GM13976 (cell line): ENCODE measurements at regions not wholly inside any gene's neighbourhood (a gene's known extent, or its start where the extent isn't known, plus 50 kb on each side); places are given as distances from the start of the nearest gene placed in this dataset.

ENCODE experiments used
- DNase-seq: peaks from one replicate; pipeline ENCODE4 v3.0.0; 2012; ENCODE audit warnings: low spot score
- in situ Hi-C: fragments of 300-500 bp; cut with MboI; formaldehyde crosslinking; loops from one replicate; pipeline ENCODE4 v1.12.0; 2022; ENCODE audit warnings: low sequenced_read_pairs, mixed read lengths, inconsistent platforms; ENCODE audit not compliant: unreplicated experiment
- TF ChIP-seq, protein P1 (sequence below): IDR thresholded peaks from 2 replicates; pipeline ENCODE4 v1.5.1; 2012; ENCODE audit warnings: borderline replicate concordance, mild to moderate bottlenecking; ENCODE audit not compliant: insufficient read depth; ENCODE audit errors: extremely low read depth, missing control alignments, control extremely low read depth

DNA sequence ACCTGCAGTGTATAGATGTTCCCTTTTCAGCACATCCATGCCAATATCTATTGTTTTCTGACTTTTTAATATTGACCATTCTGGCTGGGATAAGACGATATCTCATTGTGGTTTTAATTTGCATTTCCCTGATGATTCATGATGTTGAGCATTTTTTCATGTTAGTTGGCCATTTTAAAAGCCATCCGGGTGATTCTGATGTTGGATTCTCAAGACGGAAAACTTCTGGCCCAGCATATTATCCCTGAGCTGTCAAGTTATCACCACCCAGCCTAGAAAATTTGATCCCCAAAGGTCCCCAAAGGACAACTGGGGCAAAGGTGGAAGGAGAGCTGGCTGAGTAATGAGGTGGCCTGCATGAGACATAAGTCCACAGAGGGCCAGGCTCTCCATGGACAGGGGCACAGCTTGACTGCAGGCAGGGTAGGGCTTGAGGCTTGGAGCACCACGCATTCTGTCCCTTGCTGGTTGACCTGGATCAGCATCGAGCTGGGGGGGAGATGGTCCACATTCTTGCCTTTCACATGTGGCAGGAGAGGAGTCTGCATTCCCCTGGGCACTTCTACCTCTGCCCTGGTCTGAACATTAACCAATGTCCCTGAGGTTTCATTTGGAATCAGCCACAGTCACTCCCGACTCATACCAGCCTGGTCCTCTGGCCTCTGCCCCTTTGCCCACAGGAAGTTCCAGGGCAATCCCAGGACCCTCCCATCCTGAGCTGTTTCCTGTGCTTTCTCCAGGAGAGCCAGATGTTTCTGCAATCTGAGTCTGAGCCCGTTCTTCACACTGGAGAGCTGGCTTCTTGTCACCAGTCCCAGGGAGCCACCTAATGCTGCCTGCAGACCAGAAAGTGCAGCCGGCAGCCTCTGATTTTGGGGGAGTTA is 69.2 kb downstream of the ISG20 start:
- TF ChIP-seq, protein P1, sequence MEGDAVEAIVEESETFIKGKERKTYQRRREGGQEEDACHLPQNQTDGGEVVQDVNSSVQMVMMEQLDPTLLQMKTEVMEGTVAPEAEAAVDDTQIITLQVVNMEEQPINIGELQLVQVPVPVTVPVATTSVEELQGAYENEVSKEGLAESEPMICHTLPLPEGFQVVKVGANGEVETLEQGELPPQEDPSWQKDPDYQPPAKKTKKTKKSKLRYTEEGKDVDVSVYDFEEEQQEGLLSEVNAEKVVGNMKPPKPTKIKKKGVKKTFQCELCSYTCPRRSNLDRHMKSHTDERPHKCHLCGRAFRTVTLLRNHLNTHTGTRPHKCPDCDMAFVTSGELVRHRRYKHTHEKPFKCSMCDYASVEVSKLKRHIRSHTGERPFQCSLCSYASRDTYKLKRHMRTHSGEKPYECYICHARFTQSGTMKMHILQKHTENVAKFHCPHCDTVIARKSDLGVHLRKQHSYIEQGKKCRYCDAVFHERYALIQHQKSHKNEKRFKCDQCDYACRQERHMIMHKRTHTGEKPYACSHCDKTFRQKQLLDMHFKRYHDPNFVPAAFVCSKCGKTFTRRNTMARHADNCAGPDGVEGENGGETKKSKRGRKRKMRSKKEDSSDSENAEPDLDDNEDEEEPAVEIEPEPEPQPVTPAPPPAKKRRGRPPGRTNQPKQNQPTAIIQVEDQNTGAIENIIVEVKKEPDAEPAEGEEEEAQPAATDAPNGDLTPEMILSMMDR: no peak
- in situ Hi-C loops: no loop called here
- no peak for DNase-seq

DNA sequence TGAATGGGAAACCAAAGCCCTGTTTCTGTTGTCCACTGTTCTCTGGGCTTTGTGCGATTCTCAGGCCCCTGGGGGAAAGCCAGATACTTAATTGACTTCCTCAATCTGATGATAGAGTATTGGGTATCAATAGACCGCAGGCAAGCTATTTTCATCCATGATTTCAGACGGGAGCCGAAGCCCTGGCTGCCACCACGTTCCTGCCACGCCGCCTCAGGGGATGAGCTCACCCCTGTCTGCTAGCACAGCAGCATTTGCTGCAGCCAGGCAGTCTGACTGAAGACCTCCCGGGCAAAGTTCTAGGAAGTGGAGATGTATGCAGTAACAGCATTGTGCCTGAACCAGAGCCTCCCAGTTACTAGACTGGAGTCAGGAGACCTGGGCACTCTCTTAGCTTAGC is 69.8 kb downstream of the ISG20 start:
- DNase-seq: no peak
- in situ Hi-C loops: no loop called here
- TF ChIP-seq, protein P1: no peak

DNA sequence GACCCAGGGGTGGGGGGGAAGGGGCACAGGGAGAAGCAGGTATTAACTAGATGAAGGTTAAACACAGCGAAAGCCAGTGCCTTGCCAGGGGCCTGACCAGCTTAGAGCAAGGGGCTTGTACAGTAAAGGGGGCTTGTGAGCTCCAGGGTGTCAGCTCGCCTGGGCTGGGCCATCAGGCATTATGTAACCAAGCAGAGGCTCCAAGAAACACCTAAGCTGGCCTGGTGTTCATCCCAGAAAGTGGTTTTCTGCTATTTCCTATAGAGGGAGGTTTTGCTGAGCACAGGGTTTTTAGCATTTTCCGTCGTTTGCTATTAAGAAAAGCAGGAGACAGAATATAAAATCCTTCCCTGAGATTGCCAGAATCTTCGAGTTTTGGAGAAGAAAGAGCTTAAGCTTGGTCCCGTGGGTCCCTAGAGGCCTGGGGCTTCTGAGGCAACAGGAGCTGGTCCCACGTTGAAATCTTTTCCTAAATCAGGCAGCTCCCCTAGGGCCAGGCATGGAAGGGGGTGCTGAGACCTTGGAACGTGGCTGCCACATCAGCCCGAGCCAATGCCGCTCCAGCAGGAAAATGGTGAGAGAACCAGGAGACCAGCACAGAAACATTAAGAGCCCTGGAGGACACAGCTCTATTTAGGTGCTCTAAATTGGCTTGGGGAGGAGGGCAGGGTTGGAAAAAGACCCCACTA is 71.4 kb downstream of the ISG20 start:
- TF ChIP-seq, protein P1: no peak
- no peak for DNase-seq
- in situ Hi-C loops: no loop called here

DNA sequence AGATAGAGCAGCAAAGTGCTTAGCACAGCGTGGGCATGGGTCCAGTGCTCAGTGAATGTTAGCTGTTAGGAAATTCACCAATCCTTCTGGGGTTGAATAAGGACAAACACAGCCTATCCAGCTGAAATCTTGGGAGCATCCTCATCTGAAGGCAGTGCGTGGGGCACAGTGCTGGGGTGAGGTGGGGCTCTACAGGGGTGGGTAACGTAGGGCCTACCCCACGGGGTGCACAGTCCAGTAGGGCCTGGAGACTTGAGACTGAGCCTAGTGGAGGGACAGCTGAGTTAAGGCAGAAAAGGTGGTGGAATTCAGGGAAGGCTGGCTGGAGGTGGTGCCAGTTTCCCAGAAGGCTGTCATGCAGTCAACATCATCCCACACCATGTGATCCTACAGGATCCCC is 73.0 kb downstream of the ISG20 start:
- TF ChIP-seq, protein P1: no peak
- DNase-seq: no peak
- in situ Hi-C loops: no loop called here

DNA sequence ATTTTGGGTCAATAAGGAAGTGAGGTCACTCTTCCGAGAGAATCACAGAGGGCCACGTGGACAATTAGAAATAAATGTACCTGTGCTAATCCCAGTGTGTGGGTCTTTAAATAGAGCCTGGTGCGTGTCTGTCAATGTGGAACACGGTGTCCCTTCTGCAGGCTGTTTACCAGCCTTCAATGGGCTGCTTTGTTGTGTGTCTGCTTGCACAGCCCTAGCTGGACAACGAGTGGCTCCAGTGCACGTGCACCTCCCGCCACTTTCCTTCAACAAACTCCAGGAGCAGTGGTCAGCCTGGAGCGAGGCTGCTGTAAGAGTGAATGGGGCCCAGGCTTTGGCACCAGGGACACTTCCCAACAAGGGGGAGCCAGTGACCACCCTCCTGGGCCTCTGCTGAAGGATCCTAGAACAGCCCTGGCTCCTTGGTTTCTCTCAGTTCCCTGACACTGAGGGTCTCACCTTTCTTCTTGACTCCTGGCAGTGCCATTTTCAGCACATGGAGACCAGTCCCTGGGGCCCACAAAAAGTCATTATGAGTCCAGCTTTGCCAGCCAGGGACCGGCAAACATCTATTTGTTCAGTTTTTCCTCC is 76.1 kb downstream of the ISG20 start:
- no peak for DNase-seq

More for the DNA sequence above, 76.1 kb downstream of the ISG20 start:
- in situ Hi-C loops: no loop called here
- TF ChIP-seq, protein P1: no peak
